H1 (cell line): ENCODE measurements at regions not wholly inside any gene's neighbourhood (a gene's known extent, or its start where the extent isn't known, plus 50 kb on each side); places are given as distances from the start of the nearest gene placed in this dataset.

Experiments
- BCL11A ChIP-seq, 2 experiments: IDR thresholded peaks; one replicate each; pipeline ENCODE4 v1.6.1; 2011; ENCODE audit warnings: low read depth in 2 of 2, low read length in 2 of 2, mild to moderate bottlenecking in 2 of 2
- HDAC6 ChIP-seq: IDR thresholded peaks from one replicate; pipeline ENCODE4 v1.7.1; 2012; ENCODE audit warnings: low read depth, mild to moderate bottlenecking, inconsistent platforms, low read length, moderate library complexity
- KDM5A ChIP-seq: fragments of 200-600 bp; IDR thresholded peaks from 2 replicates; pipeline ENCODE4 v1.7.1; 2012; ENCODE audit warnings: mild to moderate bottlenecking, low read length, inconsistent platforms, mixed read lengths
- NRF1 ChIP-seq: IDR thresholded peaks from 2 replicates; pipeline ENCODE4 v1.6.1; 2011; ENCODE audit warnings: mild to moderate bottlenecking, low read depth, low read length, improper control_type of control experiment
- POLR2AphosphoS5 ChIP-seq: IDR thresholded peaks from 2 replicates; pipeline ENCODE4 v1.6.1; 2011; ENCODE audit warnings: low read depth, low read length
- SP2 ChIP-seq: IDR thresholded peaks from 2 replicates; pipeline ENCODE4 v1.6.1; 2012; ENCODE audit warnings: mild to moderate bottlenecking, low read length, inconsistent platforms
- YY1 ChIP-seq: IDR thresholded peaks from 2 replicates; pipeline ENCODE4 v1.6.1; 2011; ENCODE audit warnings: low read depth, mild to moderate bottlenecking, low read length
- TF ChIP-seq, protein P1 (sequence below): IDR thresholded peaks from 2 replicates; pipeline ENCODE4 v1.6.1; 2012; ENCODE audit warnings: inconsistent platforms

GRCh38 chrY:15938791-15939190 is 1414.5 kb downstream of the NLGN4Y start (continued):
- TF ChIP-seq POLR2AphosphoS5 = no peak
- TF ChIP-seq BCL11A (IDR thresholded peaks at IDR 0.05; ENCODE audit: low read depth in 2 of 2, low read length in 2 of 2) = no peak
- no peak for TF ChIP-seq SP2
- TF ChIP-seq YY1 = no peak
- no peak for TF ChIP-seq KDM5A
- no peak for TF ChIP-seq NRF1
- TF ChIP-seq HDAC6 = no peak
- TF ChIP-seq, protein P1, sequence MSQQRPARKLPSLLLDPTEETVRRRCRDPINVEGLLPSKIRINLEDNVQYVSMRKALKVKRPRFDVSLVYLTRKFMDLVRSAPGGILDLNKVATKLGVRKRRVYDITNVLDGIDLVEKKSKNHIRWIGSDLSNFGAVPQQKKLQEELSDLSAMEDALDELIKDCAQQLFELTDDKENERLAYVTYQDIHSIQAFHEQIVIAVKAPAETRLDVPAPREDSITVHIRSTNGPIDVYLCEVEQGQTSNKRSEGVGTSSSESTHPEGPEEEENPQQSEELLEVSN = no peak
